Spleen (tissue), 7 donors: ENCODE measurements at regions not wholly inside any gene's neighbourhood (a gene's known extent, or its start where the extent isn't known, plus 50 kb on each side); places are given as distances from the start of the nearest gene placed in this dataset.

Experiments used
- CTCF ChIP-seq, 11 experiments: fragments of 200-600 bp in 7 of 11; fragments of 450-650 bp in 4 of 11; sonication (generic) in 4 of 11; IDR thresholded peaks in 8 of 11; conservative IDR thresholded peaks in 3 of 11; 1 replicate in 7 of 11; 2 replicates in 4 of 11; pipeline versions ENCODE4 v1.4.0 to v1.8.0; 2016 to 2021; ENCODE audit warnings: antibody characterized with exemption in 11 of 11, inconsistent platforms in 4 of 11, mild to moderate bottlenecking in 1 of 11
- POLR2A ChIP-seq, 3 donors: fragments of 450-650 bp; IDR thresholded peaks; one replicate each; pipeline ENCODE4 v1.5.1; 2017; ENCODE audit warnings: antibody characterized with exemption in 3 of 3, mild to moderate bottlenecking in 1 of 3
- donor health status: DM: no; HTN: no; CAD: no; lungs with moderate emphysema.
- donor health status: DM: no; HTN: no; CAD: no.
- donor health status: DM: no; HTN: no; CAD: no.

GRCh38 chr20:61019322-61019721 is 232.7 kb upstream of the CDH4 start:
- TF ChIP-seq CTCF (IDR thresholded peaks at IDR 0.05 in 8 of 11, conservative IDR thresholded peaks at IDR 0.05 in 3 of 11) = no peak
- TF ChIP-seq POLR2A (IDR thresholded peaks at IDR 0.05) = no peak
